ENCODE measurements at regions not wholly inside any gene's neighbourhood (a gene's known extent, or its start where the extent isn't known, plus 50 kb on each side); places are given as distances from the start of the nearest gene placed in this dataset.

DNA sequence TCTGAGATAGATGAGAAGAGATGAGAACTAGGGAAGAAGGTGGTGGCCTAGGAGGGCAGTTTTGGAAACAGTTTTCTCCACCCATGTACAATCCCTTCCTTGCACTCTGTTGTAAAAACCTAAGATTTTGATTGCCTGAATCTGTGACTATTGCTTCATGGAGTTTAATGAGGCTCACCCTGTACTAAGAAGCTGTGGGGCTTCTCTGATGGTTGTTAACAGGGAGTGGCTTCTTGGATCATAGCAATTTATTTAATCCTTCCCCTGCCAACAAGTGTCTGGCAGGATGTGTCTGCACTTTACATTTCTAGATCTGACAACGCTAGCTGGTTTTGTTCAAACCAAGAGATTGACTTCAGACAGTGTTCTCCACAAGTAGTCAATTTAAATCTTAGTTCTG is 74.7 kb upstream of the C5orf46 start:
- TF ChIP-seq POLR2A (IDR thresholded peaks at IDR 0.05; ENCODE audit: low read depth, low read length) = no peak
- DNase-seq (ENCODE audit: insufficient read length, low spot score) (no peak), FAIRE-seq (no peak)

DNA sequence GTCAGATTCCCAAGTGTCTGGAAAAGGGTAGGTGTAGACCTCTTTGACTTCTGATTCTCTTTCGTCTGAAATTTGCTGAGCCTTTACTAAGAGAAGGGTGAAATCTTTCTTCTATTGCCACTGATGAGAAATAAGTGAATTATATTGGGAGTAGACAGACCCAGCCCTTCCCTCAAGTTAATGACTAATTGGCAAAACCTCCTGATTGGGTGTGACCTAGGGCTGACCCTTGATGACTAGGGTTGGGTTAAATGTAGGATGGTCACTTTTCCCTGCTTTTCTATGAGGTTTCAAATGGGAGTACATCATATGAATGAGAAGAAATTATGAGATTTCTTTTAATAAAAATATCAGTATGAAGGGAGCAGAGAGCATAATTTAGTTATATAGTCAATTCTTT is 73.4 kb upstream of the C5orf46 start:
- no peak for TF ChIP-seq POLR2A (IDR thresholded peaks at IDR 0.05; ENCODE audit: low read depth, low read length)
- DNase-seq (ENCODE audit: insufficient read length, low spot score) (no peak), FAIRE-seq (no peak)

DNA sequence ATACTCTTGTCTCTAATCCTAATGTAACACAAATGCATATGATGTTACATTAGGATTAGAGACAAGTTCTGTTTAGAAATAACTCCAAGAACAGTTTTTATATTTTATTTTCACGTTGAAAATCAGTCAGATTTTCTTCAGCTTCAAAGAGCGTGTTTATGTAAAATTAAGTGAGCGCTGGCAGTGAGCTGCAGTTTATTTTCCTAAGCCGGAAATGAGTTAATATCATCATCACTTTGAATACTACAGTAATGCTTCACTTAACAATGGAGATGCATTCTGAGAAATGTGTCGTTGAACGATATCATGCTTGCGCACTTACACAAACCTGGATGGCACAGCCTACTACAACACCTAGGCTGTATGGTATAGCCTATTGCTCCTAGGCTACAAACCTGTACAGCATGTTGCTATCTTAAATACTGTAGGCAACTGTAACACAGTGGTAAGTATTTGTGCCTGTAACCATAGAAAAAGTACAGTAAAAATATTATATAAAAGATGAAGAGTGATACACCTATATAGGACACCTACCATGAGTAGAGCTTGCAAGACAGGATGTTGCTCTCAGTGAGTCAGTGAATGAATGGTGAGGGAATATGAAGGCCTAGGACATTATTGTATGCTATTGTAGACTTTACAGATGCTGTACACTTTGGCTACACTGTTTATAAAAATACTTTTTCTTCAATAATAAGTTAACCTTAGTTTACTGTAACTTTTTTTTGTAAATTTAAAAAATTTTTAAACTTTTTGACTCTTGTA is 65.9 kb upstream of the C5orf46 start:
- DNase-seq (ENCODE audit: insufficient read length, low spot score) (no peak), FAIRE-seq (no peak)
- no peak for TF ChIP-seq POLR2A (IDR thresholded peaks at IDR 0.05; ENCODE audit: low read depth, low read length)

DNA sequence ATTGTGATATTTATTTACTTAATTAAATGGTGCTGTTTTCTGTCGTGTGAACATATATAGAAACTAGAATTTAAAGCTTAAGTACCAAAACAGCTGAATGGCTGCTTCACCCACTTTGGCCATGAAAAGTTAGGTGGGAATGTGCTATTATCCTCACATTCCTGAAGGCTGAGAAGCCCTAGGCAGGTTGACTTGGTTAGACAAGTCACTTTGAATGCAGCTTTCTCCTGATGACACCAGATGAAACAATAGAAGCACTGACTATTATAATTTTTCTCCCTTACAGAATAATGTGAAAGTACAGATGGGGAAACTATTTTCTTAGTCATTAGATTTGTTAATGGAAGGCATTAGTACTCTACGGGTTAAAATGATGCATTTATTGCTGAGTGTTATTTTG is 65.1 kb upstream of the C5orf46 start:
- no peak for FAIRE-seq
- no peak for DNase-seq (ENCODE audit: insufficient read length, low spot score)
- TF ChIP-seq POLR2A (IDR thresholded peaks at IDR 0.05; ENCODE audit: low read depth, low read length) = no peak

DNA sequence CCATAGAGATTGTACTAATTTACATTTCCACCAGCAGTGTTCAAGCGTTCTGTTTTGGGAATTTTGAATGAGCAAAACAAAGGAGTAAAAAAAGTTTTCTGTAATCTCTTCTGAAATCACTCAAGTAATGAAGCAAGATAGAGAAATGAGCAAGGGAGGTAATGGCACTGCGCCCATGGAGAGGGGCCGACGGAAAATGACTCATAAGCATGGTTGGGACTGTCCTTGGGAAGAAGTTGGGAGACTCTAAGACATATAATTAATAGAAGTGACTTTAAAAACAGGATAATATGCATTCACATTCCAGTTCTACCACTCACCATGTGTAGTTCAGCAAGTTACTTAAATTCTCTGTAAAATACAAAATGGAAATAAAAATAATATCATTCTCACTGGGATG is 62.5 kb upstream of the C5orf46 start:
- DNase-seq (ENCODE audit: insufficient read length, low spot score) (no peak), FAIRE-seq (no peak)
- TF ChIP-seq POLR2A (IDR thresholded peaks at IDR 0.05; ENCODE audit: low read depth, low read length) = no peak

DNA sequence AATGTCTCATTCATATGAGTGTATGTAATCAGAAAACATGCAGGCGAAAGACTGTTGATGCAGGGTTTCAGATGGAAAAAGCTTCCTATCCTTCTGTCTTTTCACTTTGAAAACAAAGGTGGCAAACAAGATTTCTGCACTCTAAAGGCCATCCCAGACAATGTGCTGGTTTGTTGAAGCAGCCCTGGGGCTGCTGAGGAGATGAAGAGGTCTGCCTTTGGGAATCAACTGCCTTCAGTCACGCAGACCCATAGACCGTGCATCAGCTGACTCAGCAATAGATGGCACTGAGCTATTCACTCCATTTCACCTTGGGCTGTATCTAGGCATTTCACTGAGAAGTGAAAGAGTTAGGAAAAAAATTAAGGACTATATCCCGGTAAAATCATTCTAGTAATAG is 60.5 kb upstream of the C5orf46 start:
- no peak for FAIRE-seq
- no peak for DNase-seq (ENCODE audit: insufficient read length, low spot score)
- no peak for TF ChIP-seq POLR2A (IDR thresholded peaks at IDR 0.05; ENCODE audit: low read depth, low read length)

DNA sequence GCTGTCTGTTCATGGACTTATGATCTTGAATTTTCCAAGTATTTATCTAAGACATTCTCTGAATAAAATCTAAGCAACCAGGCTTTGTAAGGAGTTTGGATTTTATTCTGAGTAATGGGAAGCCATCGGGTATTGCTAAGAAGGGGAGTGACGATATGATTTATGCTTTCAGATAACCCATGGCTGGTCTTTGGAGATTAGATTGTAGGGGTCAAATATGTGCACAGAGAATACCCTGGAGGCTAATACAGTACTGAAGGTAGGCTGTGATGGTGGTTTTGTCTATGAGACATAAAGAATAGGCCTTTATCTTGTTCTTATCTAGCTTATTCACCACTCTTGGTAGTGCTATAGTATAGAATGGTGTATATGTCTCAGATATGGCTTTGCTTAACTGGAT is 60.0 kb upstream of the C5orf46 start:
- no peak for TF ChIP-seq POLR2A (IDR thresholded peaks at IDR 0.05; ENCODE audit: low read depth, low read length)
- FAIRE-seq = no peak
- no peak for DNase-seq (ENCODE audit: insufficient read length, low spot score)

DNA sequence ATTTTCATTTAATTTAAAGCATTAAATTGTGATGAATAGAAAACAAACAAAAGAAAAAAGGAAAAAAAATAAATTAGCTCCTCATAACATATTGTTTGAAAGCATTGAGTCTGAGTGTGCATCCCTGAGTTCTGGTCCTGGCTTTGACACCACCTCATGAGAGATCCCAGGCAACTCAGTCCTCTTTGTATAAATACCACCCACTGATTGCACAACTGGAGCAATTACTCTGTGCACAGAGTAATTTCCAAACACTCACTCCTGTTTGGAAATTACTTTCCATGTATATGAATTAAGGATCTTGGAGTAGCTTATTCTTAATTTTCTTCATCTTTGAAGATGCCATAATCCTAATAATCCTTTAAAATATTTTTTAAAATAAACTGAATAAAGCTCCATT is 59.4 kb upstream of the C5orf46 start:
- no peak for TF ChIP-seq POLR2A (IDR thresholded peaks at IDR 0.05; ENCODE audit: low read depth, low read length)
- DNase-seq (ENCODE audit: insufficient read length, low spot score) (no peak), FAIRE-seq (no peak)

DNA sequence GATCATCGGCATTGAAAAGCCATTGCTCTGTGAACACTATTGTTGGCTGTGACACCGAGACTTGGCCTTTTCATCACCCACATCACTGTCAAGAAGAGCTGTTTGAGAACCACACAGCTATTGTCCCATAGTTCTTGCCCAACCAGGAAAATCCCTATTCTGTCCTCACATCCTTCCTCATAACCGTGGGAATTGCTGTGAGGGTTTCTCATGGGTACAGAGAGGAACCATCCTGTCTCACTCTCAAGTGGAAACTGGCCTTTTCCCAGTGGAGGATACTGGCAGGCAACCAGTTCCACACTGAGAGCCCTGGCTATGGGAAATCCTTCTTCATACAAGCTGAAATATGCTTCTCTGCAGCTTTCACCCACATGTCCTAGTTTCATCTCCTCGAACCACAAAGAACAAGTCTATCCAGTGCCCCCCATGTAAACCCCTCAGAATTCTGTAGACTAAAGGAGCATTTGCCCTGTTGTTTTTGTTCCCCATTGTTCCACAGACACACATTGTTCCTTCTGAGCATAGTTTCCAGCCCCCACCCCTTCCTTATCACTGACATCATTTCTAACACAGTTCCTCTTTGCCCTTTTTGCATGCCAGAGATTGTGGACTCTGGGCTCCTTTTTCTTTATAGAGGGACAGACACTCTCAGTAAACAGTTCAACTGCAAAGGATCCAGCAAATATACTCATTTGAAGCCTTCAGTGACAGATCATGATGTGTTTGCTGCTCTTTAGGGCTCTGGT is 57.8 kb upstream of the C5orf46 start:
- DNase-seq (ENCODE audit: insufficient read length, low spot score) (no peak), FAIRE-seq (no peak)
- no peak for TF ChIP-seq POLR2A (IDR thresholded peaks at IDR 0.05; ENCODE audit: low read depth, low read length)

DNA sequence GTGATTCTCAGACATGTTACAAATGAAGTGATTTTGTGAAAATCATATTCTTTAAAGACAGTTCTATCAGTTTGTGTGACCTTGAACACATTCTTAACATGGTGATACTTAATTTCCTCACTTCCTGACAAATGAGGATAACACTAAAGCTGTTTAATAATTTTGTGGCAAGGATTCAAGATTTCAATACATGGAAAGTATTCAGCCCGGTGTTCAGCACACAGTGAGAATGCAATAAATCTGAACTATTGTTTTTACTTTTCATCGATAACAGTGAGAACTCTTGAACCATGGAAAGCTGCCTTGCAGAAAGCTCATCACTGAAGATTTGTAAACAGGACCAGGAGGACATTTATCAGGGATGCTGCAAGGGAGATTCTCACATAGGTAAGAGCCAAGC is 57.1 kb upstream of the C5orf46 start:
- no peak for DNase-seq (ENCODE audit: insufficient read length, low spot score)
- FAIRE-seq = no peak
- TF ChIP-seq POLR2A (IDR thresholded peaks at IDR 0.05; ENCODE audit: low read depth, low read length) = no peak

DNA sequence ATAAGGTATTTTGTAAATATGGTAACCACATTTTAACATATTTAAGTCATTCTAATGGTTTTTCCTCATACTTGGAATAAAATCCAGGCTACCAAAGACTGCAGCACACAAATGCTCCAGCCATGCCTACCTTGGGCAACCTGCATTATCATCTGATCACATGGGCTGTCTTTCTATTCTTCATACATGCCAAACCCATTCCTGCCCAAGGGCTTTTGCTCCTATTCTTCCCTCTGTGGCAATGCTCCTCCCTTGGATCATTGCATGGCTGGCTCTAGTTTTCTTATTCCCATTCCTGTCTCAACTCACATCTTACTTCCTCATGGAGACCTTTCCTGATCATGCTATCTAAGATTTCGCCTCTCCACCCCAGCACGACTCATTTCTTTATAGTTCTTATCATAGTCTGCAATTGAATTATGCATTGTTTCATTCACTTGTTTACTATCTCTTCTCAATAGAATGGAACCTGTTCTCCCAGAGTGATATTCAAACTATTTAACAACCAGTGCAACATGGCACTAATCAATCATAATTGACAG is 54.9 kb upstream of the C5orf46 start:
- no peak for TF ChIP-seq POLR2A (IDR thresholded peaks at IDR 0.05; ENCODE audit: low read depth, low read length)
- FAIRE-seq = no peak
- no peak for DNase-seq (ENCODE audit: insufficient read length, low spot score)

DNA sequence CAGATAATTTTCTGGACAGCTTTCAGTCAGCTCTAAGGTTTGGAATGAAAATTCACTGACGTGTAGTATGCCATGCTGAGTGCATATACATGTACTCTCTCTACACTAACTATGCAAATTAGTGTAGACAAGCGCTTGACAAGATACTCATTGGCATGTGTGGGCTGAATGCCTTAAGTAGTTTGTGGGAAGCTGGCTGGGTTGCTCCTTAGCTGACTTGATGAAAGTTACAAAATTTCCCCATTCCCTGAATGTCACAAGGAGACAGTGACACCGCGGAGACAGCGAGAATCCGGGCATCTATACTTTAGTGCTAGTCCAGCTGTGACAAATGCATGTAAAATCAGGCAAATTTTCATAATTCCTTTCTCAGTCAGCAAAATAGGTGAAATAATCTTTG is 51.6 kb upstream of the C5orf46 start:
- TF ChIP-seq POLR2A (IDR thresholded peaks at IDR 0.05; ENCODE audit: low read depth, low read length) = no peak
- no peak for DNase-seq (ENCODE audit: insufficient read length, low spot score)
- no peak for FAIRE-seq

DNA sequence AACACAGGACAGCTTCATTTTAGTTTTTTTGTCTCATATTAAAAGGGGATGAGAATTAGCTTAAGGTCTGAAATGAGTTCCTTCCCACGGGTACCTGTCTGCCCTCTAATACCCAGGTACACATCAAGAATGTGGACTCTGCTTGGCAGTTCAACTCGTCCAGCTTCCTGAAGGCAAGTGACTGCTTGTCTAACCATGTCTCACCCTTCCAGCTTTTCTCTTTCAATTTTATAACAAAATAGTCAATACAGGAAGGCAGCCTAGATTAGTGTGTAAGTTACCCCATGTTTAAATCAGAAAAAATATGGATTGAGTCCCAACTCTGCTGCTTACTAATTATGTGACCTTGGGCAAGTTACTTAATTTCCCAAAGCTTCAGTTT is 50.5 kb upstream of the C5orf46 start:
- TF ChIP-seq POLR2A (IDR thresholded peaks at IDR 0.05; ENCODE audit: low read depth, low read length) = no peak
- FAIRE-seq (no peak), DNase-seq (ENCODE audit: insufficient read length, low spot score) (no peak)

DNA sequence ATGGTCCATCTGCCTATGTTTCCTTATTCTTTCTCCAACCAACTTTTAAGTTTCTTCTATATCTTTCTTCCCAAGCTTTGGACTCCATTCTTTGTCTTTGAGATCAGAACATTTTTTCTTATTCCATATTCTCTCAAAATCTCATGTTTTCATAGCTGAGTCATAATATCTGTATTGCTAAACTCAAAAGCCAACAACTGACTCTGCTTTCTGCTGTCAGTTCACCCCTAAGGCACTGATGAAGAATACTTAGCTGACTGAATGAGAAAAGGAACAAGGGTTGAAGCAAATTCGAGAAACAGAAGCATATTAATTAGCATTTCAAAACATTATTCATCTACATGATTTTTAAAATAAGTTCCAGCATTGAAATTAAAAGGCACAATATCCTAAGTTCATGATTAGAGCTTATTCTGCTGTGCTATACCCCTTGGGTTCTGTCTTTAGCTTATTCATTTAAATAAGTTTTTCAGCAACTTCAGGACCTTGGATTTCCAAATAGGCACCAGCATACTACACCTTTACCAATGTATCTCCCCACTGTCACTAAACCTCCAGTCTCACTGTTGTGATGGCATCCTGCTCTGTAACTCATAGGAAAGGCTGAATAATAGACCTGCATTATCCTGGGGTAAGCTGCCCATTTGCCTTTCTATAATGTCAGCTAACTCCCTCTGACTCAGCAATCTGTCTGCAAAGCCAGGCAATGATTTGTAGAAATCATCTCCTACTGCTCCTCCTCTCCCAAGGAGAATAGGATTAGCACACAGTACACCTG is 49.9 kb upstream of the C5orf46 start:
- no peak for TF ChIP-seq POLR2A (IDR thresholded peaks at IDR 0.05; ENCODE audit: low read depth, low read length)
- no peak for FAIRE-seq
- DNase-seq (ENCODE audit: insufficient read length, low spot score) = no peak

All from H54 (cell line).